ENCODE measurements at regions not wholly inside any gene's neighbourhood (a gene's known extent, or its start where the extent isn't known, plus 50 kb on each side); places are given as distances from the start of the nearest gene placed in this dataset.

- Histone ChIP-seq H3K27me3 (replicated peaks in 1 of 4; ENCODE audit: control extremely low read depth in 1 of 4, control insufficient read depth in 3 of 4, insufficient read depth in 4 of 4, low read length in 3 of 4) (peaks cover 0 to 20% (median 6%) of the 10 kb centered on the region in 4 experiments), H3K4me2 (replicated peaks; ENCODE audit: low read depth, low read length, poor library complexity, severe bottlenecking) (no peak overlapping the region), H3K9ac (ENCODE audit: low read length) (no peak overlapping the region), H2AFZ (ENCODE audit: insufficient read depth, low read depth, low read length, poor library complexity, severe bottlenecking) (no peak overlapping the region), H3K4me1 (ENCODE audit: control insufficient read depth in 2 of 2, insufficient read depth in 2 of 2, low read length in 2 of 2) (peaks cover 4 to 5% of the 10 kb centered on the region in 2 donors), H3K79me2 (ENCODE audit: control insufficient read depth, insufficient read depth, low read length) (no peaks in the 10 kb centered on the region), H4K20me1 (ENCODE audit: control insufficient read depth, insufficient read depth, low read length, poor library complexity, severe bottlenecking) (no peaks in the 10 kb centered on the region), H3K4me3 (ENCODE audit: control extremely low read depth in 1 of 5, extremely low read depth in 1 of 5, insufficient read depth in 1 of 5, low read depth in 2 of 5, low read length in 4 of 5) (no peak overlapping the region), H3K27ac (ENCODE audit: low read length in 2 of 2) (no peak overlapping the region), H3K9me3 (ENCODE audit: control extremely low read depth in 1 of 3, control insufficient read depth in 2 of 3, insufficient read depth in 1 of 3, low read length in 2 of 3) (peaks cover 0 to 7% (median 0%) of the 10 kb centered on the region in 3 donors), H3K36me3 (replicated peaks in 1 of 2; ENCODE audit: control extremely low read depth in 1 of 2, control insufficient read depth in 1 of 2, extremely low read depth in 1 of 2, insufficient read depth in 2 of 2, low read length in 1 of 2) (no peaks in the 10 kb centered on the region)
- no peak for DNase-seq
- Mint-ChIP-seq H3K27ac (no peak overlapping the region), H3K9me3 (ENCODE audit: insufficient read depth) (no peaks in the 10 kb centered on the region), H3K4me3 (no peak overlapping the region), H3K27me3 (peaks cover 5% of the 10 kb centered on the region), H3K4me1 (no peaks in the 10 kb centered on the region)
- ChIA-PET CTCF (no interaction called here), POLR2A (interaction anchor here (0.7 kb wide), 1 partner anchor 19 kb away, joined by 5 read pairs; no protein-coding TSS in a partner anchor)
- intact Hi-C loops (cut with micrococcal nuclease), result no loop called here
- 61% methylated on average over 2 of the region's 4 CpGs for WGBS (ENCODE audit: insufficient coverage)
- TF ChIP-seq EZH2 (IDR thresholded peaks at IDR 0.05; ENCODE audit: borderline replicate concordance, insufficient read depth, low read depth, low read length, poor library complexity, severe bottlenecking), result no peak
- TF ChIP-seq CTCF (IDR thresholded peaks at IDR 0.05), result no peak
- ATAC-seq (ENCODE audit: low read depth), result no peak
These were observed 142.5 kb upstream of the HS3ST2 start for GRCh38 chr16:22671301-22672076.

GRCh38 chr16:22672830-22673210, 141.1 kb upstream of the HS3ST2 start:
- H3K9me3 ChIP-seq (ENCODE audit: control extremely low read depth in 1 of 3, control insufficient read depth in 2 of 3, insufficient read depth in 1 of 3, low read length in 2 of 3), result peaks cover 0 to 7% (median 0%) of the 10 kb centered on the region in 3 donors
- Mint-ChIP-seq H3K4me3 (no peak overlapping the region), H3K4me1 (no peaks in the 10 kb centered on the region), H3K27me3 (peaks cover 5% of the 10 kb centered on the region), H3K9me3 (ENCODE audit: insufficient read depth) (no peaks in the 10 kb centered on the region), H3K27ac (no peak overlapping the region)
- H2AFZ ChIP-seq (ENCODE audit: insufficient read depth, low read depth, low read length, poor library complexity, severe bottlenecking), result no peak overlapping the region
- H3K4me2 ChIP-seq (replicated peaks; ENCODE audit: low read depth, low read length, poor library complexity, severe bottlenecking), result no peak overlapping the region
- no peak overlapping the region for H3K4me3 ChIP-seq (ENCODE audit: control extremely low read depth in 1 of 5, extremely low read depth in 1 of 5, insufficient read depth in 1 of 5, low read depth in 2 of 5, low read length in 4 of 5)
- no peaks in the 10 kb centered on the region for H4K20me1 ChIP-seq (ENCODE audit: control insufficient read depth, insufficient read depth, low read length, poor library complexity, severe bottlenecking)
- DNase-seq, result no peak
- WGBS (ENCODE audit: insufficient coverage), result 90% methylated on average over 2 of the region's 3 CpGs
- H3K36me3 ChIP-seq (replicated peaks in 1 of 2; ENCODE audit: control extremely low read depth in 1 of 2, control insufficient read depth in 1 of 2, extremely low read depth in 1 of 2, insufficient read depth in 2 of 2, low read length in 1 of 2), result no peaks in the 10 kb centered on the region
- CTCF ChIA-PET, result interaction anchor here (1.0 kb wide), 1 partner anchor 1484 kb away, joined by 3 read pairs; no protein-coding TSS in a partner anchor
- TF ChIP-seq EZH2 (IDR thresholded peaks at IDR 0.05; ENCODE audit: borderline replicate concordance, insufficient read depth, low read depth, low read length, poor library complexity, severe bottlenecking) (no peak), CTCF (IDR thresholded peaks at IDR 0.05) (no peak)
- no peak for ATAC-seq (ENCODE audit: low read depth)
- peaks cover 0 to 28% (median 6%) of the 10 kb centered on the region in 4 experiments for H3K27me3 ChIP-seq (replicated peaks in 1 of 4; ENCODE audit: control extremely low read depth in 1 of 4, control insufficient read depth in 3 of 4, insufficient read depth in 4 of 4, low read length in 3 of 4)
- intact Hi-C loops (cut with micrococcal nuclease), result no loop called here
- no peak overlapping the region for H3K27ac ChIP-seq (ENCODE audit: low read length in 2 of 2)
- H3K9ac ChIP-seq (ENCODE audit: low read length), result no peak overlapping the region
- H3K4me1 ChIP-seq (ENCODE audit: control insufficient read depth in 2 of 2, insufficient read depth in 2 of 2, low read length in 2 of 2), result peaks cover 4 to 5% of the 10 kb centered on the region in 2 donors
- no peaks in the 10 kb centered on the region for H3K79me2 ChIP-seq (ENCODE audit: control insufficient read depth, insufficient read depth, low read length)
- POLR2A ChIA-PET, result no interaction called here

Data from B cell (primary cell).